Germinal center (tissue), 1 donor: ENCODE measurements at regions not wholly inside any gene's neighbourhood (a gene's known extent, or its start where the extent isn't known, plus 50 kb on each side); places are given as distances from the start of the nearest gene placed in this dataset.

ENCODE experiments used
- DNase-seq: peaks from one replicate; pipeline ENCODE4 v3.0.0; 2012; ENCODE audit warnings: mixed read lengths, low spot score

DNA sequence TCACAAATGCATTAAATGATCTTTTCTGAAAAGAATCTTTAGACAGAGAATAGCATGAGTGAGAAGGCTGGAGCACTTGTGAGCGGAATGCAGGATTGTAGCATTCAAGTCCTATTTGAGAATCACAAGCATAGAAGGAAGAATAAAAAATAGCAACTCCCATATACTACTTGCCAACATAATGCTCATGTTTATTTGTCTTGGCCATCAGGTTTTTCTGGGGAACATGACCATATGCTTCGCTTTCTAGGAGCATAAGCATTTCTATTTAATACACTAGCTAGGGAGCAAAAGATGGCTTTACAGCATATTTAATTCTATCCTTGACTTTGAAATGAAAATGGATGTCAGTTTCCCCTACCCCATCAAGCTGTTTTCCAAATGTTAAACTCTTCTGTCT is 170.3 kb upstream of the MITF start:
- no peak for DNase-seq

GRCh38 chr3:69568458-69568857 is 170.8 kb upstream of the MITF start:
- no peak for DNase-seq

- no peak for DNase-seq
Measured at GRCh38 chr3:69567710-69568052, 171.6 kb upstream of the MITF start.

GRCh38 chr3:69567023-69567709 is 172.1 kb upstream of the MITF start:
- no peak for DNase-seq

- DNase-seq, result no peak
Measured at GRCh38 chr3:69566275-69566674, 173.0 kb upstream of the MITF start.

DNA sequence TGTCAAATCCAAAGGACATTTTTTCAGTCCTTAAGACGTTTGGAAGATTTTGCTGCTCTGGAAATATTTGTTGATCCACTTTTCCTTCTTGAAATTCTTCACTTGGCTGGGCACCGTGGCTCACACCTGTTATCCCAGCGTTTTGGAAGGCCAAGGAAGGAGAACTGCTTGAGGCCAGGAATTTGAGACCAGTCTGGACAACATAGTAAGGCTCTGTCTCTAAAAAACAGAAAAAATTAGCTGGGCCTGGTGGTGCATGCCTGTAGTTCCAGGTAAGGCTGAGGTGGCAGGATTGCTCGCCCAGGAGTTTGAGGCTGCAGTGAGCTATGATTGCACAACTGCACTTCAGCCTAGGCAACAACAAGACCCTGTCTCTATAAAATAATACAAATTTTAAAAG is 173.9 kb upstream of the MITF start:
- DNase-seq, result no peak

- no peak for DNase-seq
Measured at GRCh38 chr3:69563981-69564380, 175.3 kb upstream of the MITF start.

DNA sequence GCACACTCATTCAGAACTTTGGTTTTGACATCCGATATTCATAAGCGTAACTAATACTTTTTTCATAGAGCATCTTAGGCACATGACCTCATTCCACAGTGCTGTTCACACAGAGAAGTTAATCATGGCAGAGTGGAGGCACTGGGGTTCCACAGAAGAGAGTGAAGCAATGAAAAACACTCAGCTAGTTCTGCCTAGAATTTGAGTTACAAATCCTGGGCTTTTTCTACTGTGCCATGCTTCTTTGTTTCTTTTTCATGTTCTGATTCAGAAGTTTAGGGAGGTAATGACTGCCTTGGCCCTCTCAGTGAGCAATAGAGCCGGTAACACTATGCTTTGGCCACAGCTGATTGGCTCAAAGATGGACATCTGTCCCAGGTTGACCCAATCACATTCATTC is 176.1 kb upstream of the MITF start:
- DNase-seq, result no peak

- DNase-seq, result no peak
Measured at GRCh38 chr3:69562020-69562419, 176.1 kb upstream of the FRMD4B start.

DNA sequence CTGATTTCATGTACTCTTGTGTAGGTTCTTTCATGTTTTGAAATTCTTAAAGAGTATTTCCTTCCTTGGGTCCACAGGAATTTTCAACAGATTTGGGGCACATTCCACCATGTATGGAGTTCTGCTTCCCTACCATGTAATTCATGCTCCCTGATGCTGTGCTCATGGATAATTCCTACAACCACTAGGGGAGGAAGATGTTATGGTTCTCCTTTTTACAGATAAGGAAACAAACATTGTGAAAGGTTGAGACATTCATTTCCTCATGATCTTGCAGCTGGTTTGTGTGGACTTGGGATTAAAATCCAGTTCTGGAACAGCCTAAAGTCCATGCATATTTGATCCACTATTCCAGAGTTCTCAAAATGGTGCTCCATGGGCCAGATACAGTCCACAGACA is 174.9 kb upstream of the FRMD4B start:
- DNase-seq, result no peak

- no peak for DNase-seq
Measured at GRCh38 chr3:69560116-69560515, 174.2 kb upstream of the FRMD4B start.

DNA sequence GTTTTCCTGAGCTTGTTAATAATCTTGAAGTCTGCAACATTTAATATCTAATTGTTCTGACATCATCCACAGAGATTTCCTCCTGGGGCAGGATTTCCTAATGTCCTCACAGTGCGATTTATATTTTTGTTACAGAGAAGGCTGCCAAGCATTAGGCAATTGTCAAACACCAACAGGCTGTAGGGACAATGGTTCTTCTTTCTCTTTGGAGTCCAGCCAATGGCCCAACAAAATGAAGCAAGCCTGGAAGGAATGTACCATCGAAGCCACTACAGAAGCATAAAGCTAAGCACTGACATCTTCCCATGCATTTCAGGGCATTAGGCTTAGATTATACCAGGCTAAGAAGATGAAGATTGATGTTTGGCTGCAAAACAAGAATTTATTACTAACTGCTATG is 173.0 kb upstream of the FRMD4B start:
- no peak for DNase-seq

- DNase-seq, result no peak
Measured at GRCh38 chr3:69554576-69554975, 168.7 kb upstream of the FRMD4B start.

- no peak for DNase-seq
Measured at GRCh38 chr3:69553888-69554287, 168.0 kb upstream of the FRMD4B start.

- DNase-seq, result no peak
Measured at GRCh38 chr3:69547461-69547880, 161.6 kb upstream of the FRMD4B start.

DNA sequence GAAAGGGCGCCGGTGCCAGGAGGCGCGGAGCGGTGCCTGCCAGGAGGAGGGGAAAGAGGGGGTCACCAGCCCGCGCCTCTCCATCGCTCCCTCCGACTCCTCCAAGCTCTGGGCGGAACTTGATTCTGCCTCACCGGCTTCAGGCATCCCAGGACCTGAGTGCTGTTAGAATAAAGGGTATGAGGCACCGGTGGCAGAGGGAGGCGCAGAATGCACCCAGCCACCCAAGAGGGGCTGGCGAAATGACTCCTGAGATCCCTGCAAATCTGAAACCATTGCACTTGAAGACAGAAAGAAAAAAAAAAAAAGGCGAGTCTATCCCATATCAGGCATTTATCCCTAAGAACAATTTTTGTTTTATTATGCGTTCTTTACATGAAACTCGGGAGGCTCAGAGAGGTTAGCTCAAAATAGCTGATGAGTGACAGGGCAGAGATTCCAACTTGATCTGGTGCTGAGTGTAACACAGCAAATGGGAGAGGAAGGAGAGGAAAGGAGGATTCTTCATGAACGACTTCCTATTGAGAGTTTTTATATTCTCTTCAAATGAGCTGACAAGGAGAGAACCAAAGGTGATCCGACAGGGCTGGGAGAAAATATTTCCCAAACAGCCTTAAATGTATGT is 157.0 kb upstream of the FRMD4B start:
- no peak for DNase-seq

GRCh38 chr3:69542089-69542804 is 156.4 kb upstream of the FRMD4B start:
- no peak for DNase-seq

DNA sequence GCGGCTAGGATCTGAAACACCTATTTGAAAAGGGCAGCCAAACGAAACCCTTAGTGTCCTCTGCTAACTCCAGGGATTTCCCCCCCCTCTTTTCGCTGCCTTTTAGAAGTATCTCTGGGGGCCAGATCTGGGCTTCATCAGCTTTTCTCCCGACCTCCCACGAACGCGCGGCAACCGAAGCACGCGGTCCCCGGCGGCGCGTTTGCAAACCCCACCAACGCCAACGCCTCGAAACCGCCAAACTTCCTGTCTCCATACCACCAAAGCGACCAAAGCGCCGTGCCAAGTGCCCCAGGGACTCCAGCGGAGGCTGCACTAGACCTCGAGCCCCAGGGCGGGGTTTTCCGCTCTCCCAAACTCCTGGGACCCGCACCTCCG is 155.8 kb upstream of the FRMD4B start:
- DNase-seq, result no peak

- no peak for DNase-seq
Measured at GRCh38 chr3:69540706-69541581, 155.1 kb upstream of the FRMD4B start.

- no peak for DNase-seq
Measured at GRCh38 chr3:69539134-69539533, 153.2 kb upstream of the FRMD4B start.

GRCh38 chr3:69538281-69538680 is 152.4 kb upstream of the FRMD4B start:
- DNase-seq, result no peak

GRCh38 chr3:69536306-69537020 is 150.6 kb upstream of the FRMD4B start:
- no peak for DNase-seq
